ENCODE measurements at regions not wholly inside any gene's neighbourhood (a gene's known extent, or its start where the extent isn't known, plus 50 kb on each side); places are given as distances from the start of the nearest gene placed in this dataset.

DNA sequence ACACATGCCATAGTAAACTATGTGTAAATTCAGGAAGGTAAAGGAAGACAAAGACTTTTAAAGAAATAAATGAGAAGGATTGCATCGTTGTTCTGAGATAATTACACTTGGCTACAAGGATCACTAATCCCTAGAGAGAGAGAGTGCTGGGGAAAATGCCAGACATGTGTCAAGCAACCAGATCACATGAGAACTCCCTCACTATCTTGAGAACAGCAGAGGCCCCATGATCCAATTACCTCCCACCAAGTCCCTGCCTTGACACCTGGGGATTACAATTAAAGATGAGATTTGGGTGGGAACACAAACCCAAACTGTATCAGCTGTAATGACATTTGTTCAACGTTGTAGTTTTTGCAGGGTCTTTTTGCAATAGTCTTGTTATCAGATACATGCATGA is 1600.9 kb upstream of the MIR17HG start:
- no peak for DNase-seq
- no peak for TF ChIP-seq POLR2A (IDR thresholded peaks at IDR 0.05; ENCODE audit: low read length)
- no peak for TF ChIP-seq GATA1 (IDR thresholded peaks at IDR 0.05; ENCODE audit: low read depth, low read length)

- DNase-seq: no peak
- TF ChIP-seq GATA1 (IDR thresholded peaks at IDR 0.05; ENCODE audit: low read depth, low read length) (no peak), POLR2A (IDR thresholded peaks at IDR 0.05; ENCODE audit: low read length) (no peak)
Observed at GRCh38 chr13:89748716-89749115, 1598.8 kb upstream of the MIR17HG start.

DNA sequence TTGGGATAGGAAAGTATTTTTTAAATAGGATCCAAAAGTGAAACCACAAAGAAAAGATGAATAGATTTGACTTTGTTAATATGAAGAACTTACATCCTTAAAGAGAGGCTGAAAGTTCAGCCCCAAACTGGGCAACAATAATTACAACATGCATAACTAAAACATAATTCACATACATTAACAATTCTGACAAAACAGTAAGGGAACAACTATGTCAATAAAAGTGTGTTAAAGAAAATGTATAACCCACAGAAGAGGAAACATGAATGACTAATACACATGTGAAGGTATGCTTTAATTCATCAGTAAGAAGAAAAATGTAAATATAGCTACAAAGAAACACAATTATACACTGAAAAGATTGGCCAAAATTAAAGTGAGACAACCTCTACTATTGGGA is 1597.6 kb upstream of the MIR17HG start:
- no peak for DNase-seq
- TF ChIP-seq GATA1 (IDR thresholded peaks at IDR 0.05; ENCODE audit: low read depth, low read length): no peak
- TF ChIP-seq POLR2A (IDR thresholded peaks at IDR 0.05; ENCODE audit: low read length): no peak

DNA sequence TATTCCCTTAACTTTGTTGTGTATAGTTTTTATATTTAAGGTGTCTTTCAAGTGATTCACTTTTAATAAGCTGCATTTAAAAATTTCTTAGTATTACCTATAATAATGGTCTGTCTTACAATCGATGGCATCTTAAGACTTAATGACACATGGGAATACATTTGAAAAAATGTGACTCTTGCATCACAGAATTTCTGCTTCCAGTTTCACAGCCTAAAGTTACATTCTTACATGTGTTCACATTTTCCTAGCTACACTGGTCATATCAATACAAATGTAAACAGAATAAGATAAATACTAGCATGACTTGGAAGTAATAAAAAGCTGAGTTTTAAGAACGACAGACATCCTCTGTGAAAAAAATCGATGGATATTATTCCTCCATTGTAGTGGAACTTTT is 1597.1 kb upstream of the MIR17HG start:
- TF ChIP-seq POLR2A (IDR thresholded peaks at IDR 0.05; ENCODE audit: low read length): no peak
- TF ChIP-seq GATA1 (IDR thresholded peaks at IDR 0.05; ENCODE audit: low read depth, low read length): no peak
- DNase-seq: no peak

DNA sequence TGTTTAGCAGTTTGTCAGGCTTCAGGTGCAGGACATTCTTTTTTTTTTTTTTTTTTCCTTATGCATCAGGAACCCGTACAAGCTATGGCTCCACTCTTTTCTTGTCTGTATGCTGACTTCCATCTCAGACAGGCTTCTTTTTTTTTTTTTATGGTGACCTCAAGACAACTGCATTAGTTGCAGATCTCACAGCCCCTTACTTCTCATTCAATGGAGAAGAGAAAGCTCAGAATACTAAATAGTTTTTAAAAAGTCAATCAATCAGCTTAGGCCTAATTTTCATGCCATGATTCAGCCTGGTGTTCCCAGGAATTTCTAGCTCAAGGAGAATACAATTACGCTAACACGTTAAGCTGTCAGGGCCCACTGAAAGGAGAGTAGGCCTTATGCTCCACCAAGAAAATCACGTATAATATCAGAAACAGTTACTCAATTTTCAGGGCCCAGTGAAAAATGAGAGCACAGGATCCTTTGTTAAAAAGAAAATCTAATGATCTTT is 1596.0 kb upstream of the MIR17HG start:
- no peak for DNase-seq
- no peak for TF ChIP-seq GATA1 (IDR thresholded peaks at IDR 0.05; ENCODE audit: low read depth, low read length)

DNA sequence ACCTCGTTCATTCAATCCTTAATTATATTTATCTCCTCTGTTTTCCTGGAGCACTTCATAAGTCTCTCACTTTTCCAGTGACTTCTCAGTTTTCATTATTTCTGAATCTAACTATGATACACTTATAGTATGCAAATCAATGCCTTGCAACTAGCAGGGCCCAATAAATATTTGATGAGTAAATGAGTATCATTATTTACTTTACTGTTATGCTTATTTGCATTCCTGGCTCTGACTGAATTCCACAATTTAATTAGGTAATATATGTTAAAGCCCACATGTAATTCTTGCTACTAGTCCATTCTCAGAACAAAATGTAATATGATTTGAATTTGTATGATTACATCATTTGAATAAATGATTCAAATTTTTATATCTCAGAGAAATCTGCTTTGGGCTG is 1595.1 kb upstream of the MIR17HG start:
- no peak for DNase-seq
- TF ChIP-seq POLR2A (IDR thresholded peaks at IDR 0.05; ENCODE audit: low read length) (no peak), GATA1 (IDR thresholded peaks at IDR 0.05; ENCODE audit: low read depth, low read length) (no peak)

DNA sequence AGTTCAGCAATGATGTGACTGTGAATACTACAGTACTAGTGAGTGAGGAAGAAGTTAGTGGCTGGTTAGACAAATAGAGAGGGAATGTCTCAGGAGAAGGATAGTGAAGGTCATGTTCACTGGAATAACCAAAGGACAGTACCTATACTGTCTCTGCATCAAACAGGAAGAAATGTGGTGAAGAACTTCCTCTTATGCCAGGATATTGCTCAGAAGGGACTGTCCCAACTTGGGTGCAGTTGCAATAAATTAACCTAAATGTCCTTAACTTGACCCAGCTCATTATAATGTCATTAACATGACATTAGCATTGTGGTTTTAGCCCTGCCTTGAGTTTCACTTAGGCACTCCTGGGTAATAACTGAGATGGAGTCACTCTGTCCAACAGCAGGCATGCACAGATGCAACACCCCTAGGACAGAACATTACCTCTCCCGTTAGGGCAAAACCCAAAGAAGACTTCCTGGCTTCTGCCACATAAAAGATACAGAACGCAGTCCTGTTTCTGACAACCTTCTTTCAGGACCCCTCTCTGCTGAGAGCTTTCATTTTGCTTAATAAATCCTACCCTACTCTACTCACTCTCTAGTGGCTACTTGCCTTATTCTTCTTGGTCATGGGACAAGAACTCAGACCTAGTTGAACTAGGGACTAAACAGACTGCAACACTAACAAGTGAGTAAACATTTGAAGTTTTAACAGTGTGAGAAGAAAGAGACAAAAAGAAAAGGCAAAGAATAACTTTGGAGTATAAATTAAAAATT is 1591.6 kb upstream of the MIR17HG start:
- no peak for DNase-seq
- TF ChIP-seq POLR2A (IDR thresholded peaks at IDR 0.05; ENCODE audit: low read length): no peak
- no peak for TF ChIP-seq GATA1 (IDR thresholded peaks at IDR 0.05; ENCODE audit: low read depth, low read length)

DNA sequence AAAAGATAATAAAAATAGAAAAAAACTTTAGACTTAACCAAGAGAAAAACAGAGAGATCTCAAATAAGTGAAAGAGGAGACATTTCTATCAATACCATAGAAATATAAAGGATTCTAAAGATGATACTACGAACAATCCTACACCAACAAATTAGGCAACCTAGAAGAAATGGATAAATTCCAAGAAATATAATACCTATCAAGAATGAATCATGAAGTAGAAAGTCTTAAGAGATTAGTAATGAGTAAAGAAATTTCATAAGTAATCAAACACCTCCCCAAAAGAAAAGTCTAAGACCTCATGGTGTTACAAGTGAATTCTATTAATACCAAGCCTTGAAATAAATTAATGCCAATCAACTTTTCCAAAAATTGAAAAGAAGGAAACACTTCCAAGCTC is 1584.5 kb upstream of the MIR17HG start:
- no peak for TF ChIP-seq GATA1 (IDR thresholded peaks at IDR 0.05; ENCODE audit: low read depth, low read length)
- TF ChIP-seq POLR2A (IDR thresholded peaks at IDR 0.05; ENCODE audit: low read length): no peak
- DNase-seq: no peak

- no peak for DNase-seq
- TF ChIP-seq POLR2A (IDR thresholded peaks at IDR 0.05; ENCODE audit: low read length) (no peak), GATA1 (IDR thresholded peaks at IDR 0.05; ENCODE audit: low read depth, low read length) (no peak)
Observed at GRCh38 chr13:89783221-89783755, 1564.2 kb upstream of the MIR17HG start.

DNA sequence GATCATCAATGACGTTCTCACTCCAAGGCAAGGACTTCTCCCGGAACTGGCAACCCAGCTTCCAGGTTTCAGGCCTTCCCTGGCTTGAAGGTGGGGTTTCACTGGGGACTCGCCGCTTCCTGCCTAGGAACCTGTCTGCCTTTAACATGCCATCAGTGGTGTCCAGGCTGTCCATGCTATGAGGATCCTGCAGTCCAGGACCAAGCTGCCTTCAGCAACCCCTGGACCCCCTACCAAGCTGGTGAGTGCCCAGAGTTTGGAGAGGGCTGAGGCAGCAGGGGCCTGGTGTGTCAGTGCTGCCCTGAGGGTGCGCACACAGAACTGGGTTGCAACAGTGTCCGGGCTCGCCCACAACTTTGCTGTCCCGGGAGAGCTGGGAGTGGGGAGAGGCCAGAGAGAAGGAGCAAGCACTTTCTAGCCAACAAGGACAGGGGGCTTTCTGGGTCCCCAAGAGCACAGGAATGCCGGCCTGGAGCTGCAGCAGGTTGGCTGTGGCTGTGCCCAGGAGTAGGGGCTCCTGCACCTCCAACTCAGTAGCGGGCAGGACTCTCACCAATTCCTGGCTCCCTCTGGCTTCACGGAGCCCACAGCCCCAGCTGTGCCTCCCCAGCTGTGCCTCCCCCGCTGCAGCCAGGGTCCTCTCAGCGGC is 1563.2 kb upstream of the MIR17HG start:
- DNase-seq: no peak
- no peak for TF ChIP-seq POLR2A (IDR thresholded peaks at IDR 0.05; ENCODE audit: low read length)
- no peak for TF ChIP-seq GATA1 (IDR thresholded peaks at IDR 0.05; ENCODE audit: low read depth, low read length)

- TF ChIP-seq POLR2A (IDR thresholded peaks at IDR 0.05; ENCODE audit: low read length) (no peak), GATA1 (IDR thresholded peaks at IDR 0.05; ENCODE audit: low read depth, low read length) (no peak)
- no peak for DNase-seq
Observed at GRCh38 chr13:89786531-89786930, 1561.0 kb upstream of the MIR17HG start.

GRCh38 chr13:89790696-89791095 is 1556.8 kb upstream of the MIR17HG start:
- DNase-seq: no peak
- TF ChIP-seq GATA1 (IDR thresholded peaks at IDR 0.05; ENCODE audit: low read depth, low read length): no peak
- TF ChIP-seq POLR2A (IDR thresholded peaks at IDR 0.05; ENCODE audit: low read length): no peak

GRCh38 chr13:89791971-89792630 is 1555.4 kb upstream of the MIR17HG start:
- TF ChIP-seq POLR2A (IDR thresholded peaks at IDR 0.05; ENCODE audit: low read length): no peak
- no peak for TF ChIP-seq GATA1 (IDR thresholded peaks at IDR 0.05; ENCODE audit: low read depth, low read length)
- DNase-seq: no peak

GRCh38 chr13:89796196-89796595 is 1551.3 kb upstream of the MIR17HG start:
- no peak for DNase-seq
- TF ChIP-seq GATA1 (IDR thresholded peaks at IDR 0.05; ENCODE audit: low read depth, low read length) (no peak), POLR2A (IDR thresholded peaks at IDR 0.05; ENCODE audit: low read length) (no peak)

All from erythroblast (primary cell).